Natural killer cell treated with Interleukin-12 subunit alpha and Interleukin-12 subunit beta and Interleukin-15 and Interleukin-18, amount 100 ng/mL, for 72 hours (primary cell): ENCODE measurements at regions not wholly inside any gene's neighbourhood (a gene's known extent, or its start where the extent isn't known, plus 50 kb on each side); places are given as distances from the start of the nearest gene placed in this dataset.

Experiments
- ATAC-seq, 2 donors: fragments of 150-1000 bp; cut with Tn5 transposase in 1 of 2; sonication (Bioruptor Pico), chemical (Tn5 transposase) in 1 of 2; 2 replicates each; pipeline ENCODE4 v1.10.0; 2021
- DNase-seq: peaks from one replicate; pipeline ENCODE4 v3.0.0; 2022; ENCODE audit warnings: low spot score
- H3K27ac Mint-ChIP-seq, 2 donors: 1 replicate in 1 of 2; 2 replicates in 1 of 2; pipeline ENCODE4 v1.8.0; 2022; ENCODE audit warnings: mixed read lengths in 2 of 2, mild to moderate bottlenecking in 1 of 2, moderate library complexity in 1 of 2
- H3K27me3 Mint-ChIP-seq, 2 donors: 1 replicate in 1 of 2; 2 replicates in 1 of 2; pipeline ENCODE4 v1.8.0; 2022; ENCODE audit warnings: mixed read lengths in 2 of 2
- H3K36me3 Mint-ChIP-seq: one replicate; pipeline ENCODE4 v1.8.0; 2022; ENCODE audit warnings: mixed read lengths
- H3K4me1 Mint-ChIP-seq, 2 donors: 1 replicate in 1 of 2; 2 replicates in 1 of 2; pipeline ENCODE4 v1.8.0; 2022; ENCODE audit warnings: low read depth in 2 of 2, mixed read lengths in 2 of 2, mild to moderate bottlenecking in 1 of 2
- H3K4me3 Mint-ChIP-seq: one replicate; pipeline ENCODE4 v1.8.0; 2022; ENCODE audit warnings: mixed read lengths
- H3K9me3 Mint-ChIP-seq: 2 replicates; pipeline ENCODE4 v1.8.0; 2022; ENCODE audit warnings: mixed read lengths

DNA sequence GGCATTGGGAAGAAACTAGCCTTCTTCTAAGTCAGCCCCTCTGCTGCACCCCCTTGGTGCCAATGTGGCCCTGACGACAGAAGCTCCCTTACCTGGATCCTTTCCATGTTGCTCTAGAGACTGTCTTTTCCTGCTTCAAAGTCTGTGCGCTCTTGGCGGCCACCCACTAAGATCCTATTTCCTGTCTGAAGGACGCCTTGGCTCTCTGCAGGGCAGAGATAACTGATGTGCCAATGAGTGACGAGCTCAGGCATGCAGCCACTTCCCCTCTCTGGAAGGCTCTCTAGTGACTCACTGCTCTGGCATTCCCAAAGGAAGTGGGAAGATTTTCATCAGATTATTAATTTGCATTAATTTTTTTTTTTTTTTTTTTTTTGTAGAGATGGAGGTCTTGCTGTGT is 273.5 kb downstream of the CDH20 start:
- Mint-ChIP-seq H3K27ac (no peak overlapping the region), H3K9me3 (no peaks in the 10 kb centered on the region), H3K27me3 (peaks cover 31 to 49% of the 10 kb centered on the region in 2 donors), H3K36me3 (no peaks in the 10 kb centered on the region), H3K4me1 (no peaks in the 10 kb centered on the region), H3K4me3 (no peak overlapping the region)
- DNase-seq, result no peak
- no peak for ATAC-seq

GRCh38 chr18:61606068-61606660 is 272.9 kb downstream of the CDH20 start:
- Mint-ChIP-seq H3K27ac (no peak overlapping the region), H3K27me3 (peaks cover 28 to 49% of the 10 kb centered on the region in 2 donors), H3K4me3 (no peak overlapping the region), H3K4me1 (no peaks in the 10 kb centered on the region), H3K36me3 (no peaks in the 10 kb centered on the region), H3K9me3 (no peaks in the 10 kb centered on the region)
- no peak for ATAC-seq
- DNase-seq, result no peak

DNA sequence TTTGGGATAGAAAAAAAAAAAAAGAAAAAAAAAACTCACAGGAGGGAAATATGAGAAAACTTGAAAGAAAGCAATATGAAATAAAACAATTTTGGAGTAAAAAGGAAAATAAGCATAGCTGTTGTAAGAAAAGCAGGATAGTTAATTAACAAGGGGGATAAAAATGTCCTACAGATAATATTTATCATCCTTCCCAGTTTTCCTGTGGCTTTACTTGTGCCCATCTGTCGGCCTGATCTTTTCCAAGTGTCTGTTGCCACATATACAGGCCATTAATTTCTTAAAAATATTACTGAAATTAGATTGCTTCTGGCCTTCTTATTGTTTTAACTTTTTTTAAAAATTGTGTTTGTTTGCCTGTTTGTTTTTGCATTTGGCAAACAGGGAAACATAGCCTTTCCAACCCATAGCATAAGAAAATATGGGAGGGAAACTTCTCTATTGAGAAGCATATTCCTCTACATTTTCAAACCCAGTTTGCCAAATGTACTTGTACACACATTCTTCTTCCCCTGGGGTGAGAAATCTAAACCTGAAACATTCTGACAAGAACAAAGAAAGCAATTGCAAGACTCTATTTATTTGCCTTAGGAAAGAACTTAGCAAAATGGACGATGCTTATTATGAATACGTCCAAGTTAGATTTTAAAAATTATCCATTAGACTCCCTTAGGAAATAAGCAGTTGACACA is 272.3 kb downstream of the CDH20 start:
- H3K27ac Mint-ChIP-seq, result no peak overlapping the region
- H3K27me3 Mint-ChIP-seq, result peaks cover 26 to 46% of the 10 kb centered on the region in 2 donors
- DNase-seq, result no peak
- no peak overlapping the region for H3K4me3 Mint-ChIP-seq
- H3K36me3 Mint-ChIP-seq, result no peaks in the 10 kb centered on the region
- no peak for ATAC-seq
- no peaks in the 10 kb centered on the region for H3K9me3 Mint-ChIP-seq
- no peaks in the 10 kb centered on the region for H3K4me1 Mint-ChIP-seq
